HK-2 (cell line): ENCODE measurements at regions not wholly inside any gene's neighbourhood (a gene's known extent, or its start where the extent isn't known, plus 50 kb on each side); places are given as distances from the start of the nearest gene placed in this dataset.

Source experiments
- DNase-seq: peaks from one replicate; pipeline ENCODE4 v3.0.0-alpha.2; 2018; ENCODE audit not compliant: unreplicated experiment

DNA sequence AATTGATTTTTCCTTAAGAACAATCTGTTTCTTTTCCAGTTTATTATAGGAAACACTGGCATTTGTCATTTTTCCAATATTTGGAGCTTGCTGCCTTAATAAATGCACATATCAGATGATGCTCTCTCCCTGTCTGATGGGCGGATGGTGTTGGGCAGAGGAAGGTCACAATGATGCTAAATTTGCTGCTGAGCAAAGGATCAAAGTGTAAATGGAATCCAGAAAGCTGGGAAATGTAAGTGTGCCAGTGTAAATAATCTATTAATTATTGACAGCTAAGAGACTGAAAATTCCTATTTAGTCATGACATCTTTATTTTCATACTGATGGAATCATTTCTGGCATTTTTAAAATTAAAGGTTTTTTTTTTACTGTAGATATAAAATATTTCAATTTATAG is 243.2 kb downstream of the PTBP2 start:
- no peak for DNase-seq

DNA sequence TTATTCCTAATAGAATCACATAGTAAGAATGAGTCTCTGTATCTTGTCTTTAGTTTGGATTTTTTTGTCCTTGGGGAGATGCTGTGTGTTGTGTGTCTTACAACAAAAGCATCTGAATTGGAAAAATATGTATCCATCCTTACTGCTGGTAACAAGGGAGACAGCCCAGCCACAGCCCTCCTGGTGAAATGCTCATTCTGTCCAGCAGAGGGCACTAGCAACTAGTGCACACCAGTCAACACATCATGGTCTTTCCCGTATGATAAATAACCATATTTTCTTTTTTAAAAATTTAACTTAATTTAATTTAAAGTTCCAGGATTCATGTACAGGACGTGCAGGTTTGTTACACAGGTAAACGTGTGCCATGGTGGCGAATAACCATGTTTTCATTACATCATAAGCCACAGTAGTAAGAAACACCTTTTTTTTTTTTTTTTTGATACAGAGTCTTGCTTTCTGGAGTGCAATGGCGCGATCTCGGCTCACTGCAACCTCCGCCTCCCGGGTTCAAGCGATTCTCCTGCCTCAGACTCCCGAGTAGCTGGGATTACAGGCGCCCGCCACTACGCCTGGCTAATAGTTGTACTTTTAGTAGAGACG is 245.1 kb downstream of the PTBP2 start:
- peak; percentile 68 for DNase-seq

DNA sequence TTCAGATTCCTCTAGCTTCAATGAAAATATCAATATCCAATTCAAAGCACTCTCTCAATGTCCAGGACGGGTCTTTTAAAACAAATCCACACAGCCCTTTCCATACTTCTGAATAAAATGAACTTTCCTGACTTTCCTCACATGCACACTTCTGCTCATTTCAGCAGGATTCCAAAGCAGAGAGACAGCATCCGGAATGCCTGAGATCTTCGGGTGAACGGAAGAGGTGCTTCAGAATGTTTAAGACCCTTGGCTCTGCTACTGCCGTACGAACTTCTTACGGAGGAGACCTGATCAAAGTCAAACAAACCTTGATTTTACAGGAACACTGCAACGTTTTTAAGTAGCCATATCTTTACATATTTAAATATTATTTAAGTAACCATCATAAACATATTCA is 245.7 kb downstream of the PTBP2 start:
- DNase-seq = no peak

DNA sequence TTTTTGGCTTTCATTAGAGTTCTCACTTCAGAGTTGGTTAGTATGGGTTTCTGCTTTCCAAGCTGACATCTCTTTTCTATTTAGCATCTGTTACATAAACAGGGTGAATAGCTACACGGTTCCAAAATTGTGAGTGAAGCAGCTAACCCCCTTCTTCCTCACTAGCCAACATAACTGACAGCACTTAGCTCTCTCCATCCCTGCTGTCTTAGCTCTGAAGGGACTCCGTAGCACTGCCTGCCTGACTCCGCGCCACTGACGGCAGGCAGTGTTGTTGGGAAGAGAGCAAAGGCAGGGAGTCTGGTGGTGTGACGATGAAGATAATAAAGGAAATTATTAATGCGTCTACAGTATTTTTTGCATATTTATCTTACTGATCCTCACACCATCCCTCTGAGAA is 247.0 kb downstream of the PTBP2 start:
- DNase-seq = no peak

DNA sequence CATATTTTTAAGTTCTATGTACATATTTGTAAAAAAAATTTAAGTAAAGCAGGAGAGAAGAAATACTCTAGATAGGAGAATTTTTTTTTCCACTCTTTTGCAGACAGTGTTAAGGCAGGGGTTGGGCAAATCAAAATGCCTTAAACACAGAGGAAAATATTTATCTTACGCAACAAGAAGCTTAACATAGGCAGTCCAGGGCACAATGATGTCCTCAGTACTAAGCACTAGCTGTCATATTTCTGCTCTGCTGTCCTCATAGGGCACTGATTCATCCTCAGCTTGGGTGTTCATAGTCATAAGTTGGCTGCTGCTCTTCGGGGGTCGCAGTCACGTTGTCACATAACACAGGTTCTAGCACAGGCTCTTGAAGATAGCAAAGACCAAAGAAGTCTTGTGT is 247.4 kb downstream of the PTBP2 start:
- no peak for DNase-seq

DNA sequence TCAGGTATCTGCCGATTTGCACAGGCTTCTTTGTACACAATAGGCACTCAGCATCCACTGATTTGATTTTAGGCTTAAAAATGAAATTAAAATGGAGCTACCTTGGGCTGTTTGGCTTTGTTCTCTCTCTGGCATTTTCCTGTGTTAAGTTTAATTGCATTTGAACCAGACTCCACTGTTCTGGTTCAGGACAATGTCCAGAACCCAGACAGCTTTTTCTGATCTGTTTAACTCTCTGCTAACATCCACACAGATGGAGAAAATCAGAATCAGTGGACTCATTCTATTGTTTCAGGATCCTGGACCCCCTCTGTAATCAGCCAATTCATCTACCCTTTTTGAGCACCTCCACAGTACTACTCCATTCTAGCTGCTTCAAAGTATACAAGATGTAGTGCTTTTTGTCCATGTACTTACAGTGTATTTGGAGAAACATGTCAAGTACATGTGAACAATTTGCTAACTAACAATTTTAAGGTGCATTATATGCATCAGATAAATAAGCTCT is 248.1 kb downstream of the PTBP2 start:
- no peak for DNase-seq

DNA sequence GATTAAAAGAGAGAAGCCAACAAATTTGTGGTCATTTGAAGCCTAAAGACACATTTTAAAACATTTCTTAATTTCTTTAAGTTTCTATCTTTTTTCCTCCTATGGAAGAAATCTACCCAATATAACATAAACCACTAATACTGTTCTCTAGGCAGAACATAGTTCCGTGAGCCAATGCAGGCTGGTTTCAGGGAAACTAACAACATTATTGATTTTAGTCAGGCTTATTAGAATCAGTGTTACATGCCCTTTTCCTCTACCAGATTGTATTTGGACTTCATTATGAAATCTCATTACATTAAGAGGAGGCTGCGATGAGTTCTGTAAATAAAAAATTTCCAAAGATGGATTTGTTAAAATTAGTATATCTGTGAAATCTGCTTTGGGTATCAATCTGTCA is 249.9 kb downstream of the PTBP2 start:
- DNase-seq = no peak

DNA sequence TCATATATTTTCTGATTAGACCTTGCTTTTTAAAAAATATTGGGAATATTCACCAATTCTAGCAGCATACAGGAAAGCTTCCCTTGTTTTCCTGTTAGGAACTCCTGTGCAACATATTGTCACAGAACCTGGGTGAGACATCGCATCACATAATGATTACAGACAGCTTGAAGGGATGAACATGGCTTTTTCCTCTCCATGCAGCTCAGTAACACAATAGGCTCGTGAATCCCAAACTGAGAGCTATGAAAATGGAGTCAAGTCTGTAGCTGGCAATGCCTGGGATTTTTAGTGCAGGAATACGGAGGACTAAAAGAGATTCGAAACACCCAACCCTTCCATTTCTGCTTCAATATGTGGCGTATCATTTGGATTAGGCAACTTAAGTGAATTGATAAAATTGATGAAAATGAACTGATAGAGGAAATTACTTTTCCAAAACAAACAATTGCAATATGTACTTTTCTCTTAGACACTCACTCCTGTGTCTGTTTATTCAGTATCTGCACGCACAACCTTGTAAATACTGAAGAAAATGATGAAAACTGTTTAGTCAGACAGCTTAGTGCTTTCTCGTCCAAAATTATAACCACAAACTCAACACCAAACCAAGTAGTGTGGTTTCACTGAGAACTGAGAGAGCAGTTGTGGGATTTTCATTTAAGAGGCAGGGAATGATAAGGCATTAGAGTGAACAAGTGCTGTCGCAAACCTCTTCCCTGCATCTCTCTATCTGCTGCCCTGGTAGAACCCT is 250.4 kb downstream of the PTBP2 start:
- no peak for DNase-seq

DNA sequence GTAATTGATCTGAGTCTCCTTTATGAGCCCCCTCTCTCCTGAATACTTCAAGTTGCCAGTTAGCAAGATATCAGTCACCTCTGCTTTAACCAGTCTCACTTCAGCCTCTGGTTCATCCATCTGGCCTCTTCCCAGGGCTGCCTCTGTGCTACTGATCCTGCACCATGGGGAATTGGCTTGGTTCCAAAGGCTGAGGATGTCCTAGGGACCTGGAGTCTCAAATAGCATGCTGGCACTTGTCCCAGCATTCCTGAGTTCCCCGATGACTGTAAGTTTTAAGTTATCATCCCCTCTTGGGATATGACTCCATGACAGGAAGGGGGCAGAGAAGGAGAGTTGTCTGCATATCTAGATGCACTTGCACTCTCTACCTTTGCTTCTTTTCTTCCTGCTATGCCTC is 252.0 kb downstream of the PTBP2 start:
- no peak for DNase-seq

DNA sequence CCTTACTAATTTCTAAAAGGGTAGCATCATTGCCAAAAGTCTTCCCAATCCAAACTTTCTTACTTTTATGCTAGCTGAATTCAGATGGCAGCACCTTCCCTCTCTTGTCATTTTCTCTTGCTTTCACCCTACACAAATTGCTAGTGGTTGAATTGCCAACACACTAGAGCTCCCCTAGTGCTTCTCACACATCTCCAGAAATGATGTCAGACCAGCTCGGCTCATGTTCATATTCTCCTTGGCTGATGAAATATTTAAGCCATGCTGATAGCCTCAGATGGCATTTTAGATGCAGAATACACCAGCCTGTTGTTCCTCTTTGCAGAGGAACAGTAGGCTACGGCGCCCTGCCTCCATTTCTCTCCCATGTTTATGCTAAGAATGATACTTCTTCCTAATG is 256.9 kb downstream of the PTBP2 start:
- no peak for DNase-seq

DNA sequence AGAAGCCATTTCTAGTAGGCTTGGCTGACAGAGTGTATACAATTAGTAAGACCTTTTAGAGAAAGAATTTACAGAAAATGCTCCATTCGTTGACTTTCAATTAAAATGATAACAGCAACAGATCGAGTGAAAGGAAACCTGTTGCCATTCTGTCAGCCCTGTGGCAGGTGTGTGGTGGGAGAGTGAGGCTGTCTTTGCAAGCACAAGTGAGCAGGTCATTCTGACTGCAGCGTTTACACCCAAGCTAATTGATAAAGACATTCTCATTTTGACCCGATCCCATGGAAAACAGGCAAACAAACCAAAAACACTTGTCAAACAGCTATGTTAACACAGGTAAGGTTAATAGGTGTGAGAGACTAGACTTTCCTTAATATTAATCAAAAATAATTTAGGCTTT is 257.3 kb downstream of the PTBP2 start:
- no peak for DNase-seq

DNA sequence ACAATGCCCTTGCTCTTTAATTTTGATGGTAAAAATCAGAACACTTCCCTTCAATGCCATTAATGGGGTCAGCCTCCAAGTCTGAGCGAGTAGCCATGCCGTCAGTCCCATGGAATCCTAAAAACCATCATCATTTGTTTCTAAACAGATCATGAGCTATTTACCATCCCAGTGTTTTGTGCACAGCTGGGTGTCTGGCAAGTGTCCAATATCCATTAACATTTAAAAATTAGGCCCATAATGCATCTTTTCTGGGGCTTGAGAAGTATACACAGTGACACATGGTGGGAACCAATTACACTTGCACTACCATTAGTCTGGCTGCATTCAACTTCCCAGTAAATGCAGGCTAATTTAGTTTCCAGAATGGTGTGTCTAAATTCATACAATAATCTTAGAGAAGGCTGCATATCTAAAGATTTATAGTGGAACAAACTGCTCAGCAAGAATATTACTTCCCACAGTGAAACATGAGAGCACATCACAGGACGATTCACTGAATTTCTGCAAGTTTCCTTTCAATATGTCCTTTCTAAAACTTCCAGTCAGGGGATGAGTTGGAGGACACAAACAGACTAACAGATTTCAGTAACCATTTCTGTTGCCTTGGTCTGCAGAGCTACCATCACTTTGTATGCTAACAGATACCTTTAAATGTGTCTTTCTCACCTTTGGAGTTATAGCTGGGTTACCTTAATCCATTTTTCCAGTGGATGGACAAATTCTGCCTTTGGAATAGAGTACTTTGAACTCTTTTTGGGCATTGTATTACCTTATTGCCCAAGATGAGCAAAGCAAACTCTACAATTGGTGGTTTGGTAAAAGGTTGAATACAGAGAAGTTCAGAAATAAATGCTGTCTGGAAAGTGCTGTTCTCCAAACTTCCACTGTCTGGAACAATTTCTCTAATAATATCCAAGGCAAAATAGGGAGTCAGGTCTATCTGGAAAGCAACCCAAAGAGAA is 258.0 kb downstream of the PTBP2 start:
- DNase-seq = no peak

DNA sequence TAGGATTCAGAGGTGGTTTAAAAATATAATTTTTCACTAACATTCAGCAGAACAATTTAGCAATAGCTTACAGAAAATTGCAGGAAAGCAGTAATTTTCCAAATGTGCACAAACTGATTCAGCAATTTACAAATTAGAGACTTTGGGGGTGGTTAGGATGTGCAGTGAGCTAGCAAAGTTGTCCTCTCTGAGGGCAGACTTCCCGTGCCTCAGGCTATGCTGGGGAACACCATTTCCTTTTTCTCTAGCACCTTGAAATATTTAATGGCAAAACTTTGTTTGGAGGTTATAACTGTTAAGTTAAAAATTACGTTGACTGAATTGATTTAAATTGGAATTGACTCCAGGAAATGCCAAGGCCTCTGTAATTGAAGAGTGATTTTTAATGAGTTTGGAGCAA is 258.9 kb downstream of the PTBP2 start:
- no peak for DNase-seq

DNA sequence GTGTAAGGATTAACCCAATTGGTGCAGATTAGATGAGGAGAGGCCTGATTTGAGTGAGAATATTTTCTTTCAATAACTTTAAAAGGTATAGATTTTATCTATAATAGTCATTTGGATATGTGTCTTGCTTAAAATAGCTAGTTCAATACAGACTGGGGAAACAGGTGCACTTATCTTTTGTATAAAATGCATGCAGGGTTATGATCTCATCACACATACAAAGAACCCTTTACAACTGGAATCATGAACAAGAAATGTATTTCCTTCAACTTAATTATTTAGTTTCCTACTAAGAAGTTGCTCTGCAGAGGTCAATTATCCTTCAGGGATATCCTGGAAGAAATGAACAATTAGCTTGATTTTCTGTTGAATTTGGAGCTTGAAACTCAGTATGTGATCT is 259.6 kb downstream of the PTBP2 start:
- DNase-seq = no peak

DNA sequence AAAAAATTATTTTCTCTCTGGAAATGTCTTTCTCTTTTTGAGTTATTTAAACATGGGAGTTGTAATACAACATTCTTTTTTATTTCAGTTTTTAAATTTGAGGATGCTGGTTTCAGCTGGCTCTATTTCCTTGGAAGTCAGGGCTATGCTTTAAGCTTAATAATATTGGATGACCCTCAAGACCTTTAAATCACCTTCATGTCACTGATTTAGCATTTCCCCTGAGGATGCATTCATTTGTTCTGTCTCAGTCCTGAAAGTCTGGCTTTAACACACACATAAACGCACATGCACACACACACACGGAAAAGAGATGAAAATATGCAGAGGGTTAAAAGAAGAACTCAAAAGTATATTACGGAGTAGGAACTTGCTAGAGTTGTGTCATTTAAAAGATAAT is 260.5 kb downstream of the PTBP2 start:
- no peak for DNase-seq

DNA sequence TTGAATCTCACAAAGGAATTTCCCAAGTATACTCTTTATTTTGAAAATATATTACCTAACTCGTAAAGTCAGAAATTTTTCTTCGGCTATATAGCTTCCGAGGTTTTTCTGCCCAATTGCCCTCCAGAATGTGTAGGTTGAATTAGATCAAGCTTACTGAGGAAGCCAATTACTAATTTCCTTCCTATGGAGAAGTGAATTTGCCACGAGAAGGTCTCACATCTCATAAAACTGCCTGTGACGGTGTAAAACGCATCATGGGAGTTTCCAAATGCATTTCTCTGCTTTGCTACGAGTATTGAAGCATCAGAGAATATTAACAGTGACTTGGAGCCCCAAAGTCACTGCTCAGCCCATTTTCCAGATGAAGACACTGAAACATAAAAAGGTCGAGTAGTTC is 262.3 kb downstream of the PTBP2 start:
- DNase-seq = no peak

DNA sequence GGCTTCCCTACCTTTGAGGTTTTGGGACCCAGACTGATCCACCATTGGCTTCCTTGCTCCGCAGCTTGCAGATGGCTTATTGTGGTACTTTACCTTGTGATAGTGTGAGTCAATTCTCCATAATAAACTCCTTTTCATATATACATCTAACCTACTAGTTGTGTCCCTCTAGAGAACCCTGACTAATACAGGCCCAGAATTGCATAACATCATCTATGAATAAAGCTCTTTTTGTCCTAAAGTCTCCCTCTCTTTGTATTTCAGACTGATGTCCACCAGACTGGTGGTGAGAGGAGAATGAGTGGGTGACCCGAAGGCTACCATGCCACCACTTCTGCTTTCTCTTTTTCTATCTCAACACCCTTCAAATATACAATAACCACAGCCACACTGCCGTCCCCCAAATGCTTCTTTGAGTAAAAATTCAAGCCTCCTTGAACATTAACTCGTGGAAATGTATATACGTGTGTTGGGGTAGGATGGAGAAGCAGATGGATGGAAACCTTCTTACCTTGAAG is 265.7 kb downstream of the PTBP2 start:
- DNase-seq = no peak

DNA sequence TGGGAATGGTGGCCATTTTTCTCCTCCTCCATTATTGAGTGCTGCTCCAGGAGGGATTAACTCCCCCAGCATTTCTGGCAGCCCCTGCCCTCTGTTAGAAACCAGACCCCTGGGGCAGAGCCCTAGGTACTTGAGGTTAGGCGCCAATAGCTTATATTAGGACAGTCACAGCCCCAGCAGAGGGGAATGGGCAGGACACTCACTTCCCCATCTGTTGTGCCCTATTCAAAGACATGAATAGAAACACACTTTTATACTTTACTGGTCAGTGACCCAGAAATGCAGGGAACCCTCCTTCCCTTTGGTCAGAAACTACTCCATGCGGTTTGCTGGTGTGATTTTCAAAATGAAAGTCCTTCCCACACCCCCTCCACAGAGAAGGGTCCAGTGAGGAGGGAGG is 267.7 kb downstream of the PTBP2 start:
- no peak for DNase-seq

DNA sequence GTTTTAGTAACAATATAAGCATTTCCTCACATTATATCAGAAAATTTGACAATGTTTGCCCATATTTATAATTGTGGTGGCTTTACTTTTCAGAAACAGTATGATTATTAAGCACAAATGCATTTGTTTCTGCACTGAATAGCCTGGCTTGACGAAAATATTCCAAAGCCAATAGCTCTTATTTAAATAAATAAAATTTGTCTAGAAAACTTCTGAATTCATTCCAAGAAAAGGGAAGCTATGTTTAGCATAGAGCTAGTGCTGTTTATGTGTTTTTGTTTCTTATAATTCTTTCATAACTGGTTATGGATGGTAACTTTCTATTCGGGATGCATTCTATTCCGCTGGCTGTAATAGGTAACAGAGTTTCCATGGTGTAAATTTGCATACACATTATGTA is 268.6 kb downstream of the PTBP2 start:
- no peak for DNase-seq

DNA sequence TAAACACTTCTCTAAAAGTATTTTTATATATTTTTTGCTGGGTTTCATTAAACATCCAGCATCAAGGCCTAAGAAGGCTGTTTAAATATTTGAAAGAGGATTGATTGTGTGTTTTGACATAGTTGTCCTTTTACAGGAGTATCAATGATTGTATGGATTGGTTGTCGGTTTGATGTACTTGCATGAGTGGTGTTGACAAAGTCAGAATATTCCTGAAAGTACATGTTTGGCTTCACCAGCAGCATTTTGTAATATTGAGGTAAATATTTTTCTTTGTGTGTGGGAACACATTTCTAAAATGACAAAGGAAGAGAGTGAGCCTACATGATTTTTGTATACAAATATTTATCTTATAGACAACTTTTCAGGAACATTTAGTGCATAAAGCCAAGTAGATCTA is 269.7 kb downstream of the PTBP2 start:
- no peak for DNase-seq

DNA sequence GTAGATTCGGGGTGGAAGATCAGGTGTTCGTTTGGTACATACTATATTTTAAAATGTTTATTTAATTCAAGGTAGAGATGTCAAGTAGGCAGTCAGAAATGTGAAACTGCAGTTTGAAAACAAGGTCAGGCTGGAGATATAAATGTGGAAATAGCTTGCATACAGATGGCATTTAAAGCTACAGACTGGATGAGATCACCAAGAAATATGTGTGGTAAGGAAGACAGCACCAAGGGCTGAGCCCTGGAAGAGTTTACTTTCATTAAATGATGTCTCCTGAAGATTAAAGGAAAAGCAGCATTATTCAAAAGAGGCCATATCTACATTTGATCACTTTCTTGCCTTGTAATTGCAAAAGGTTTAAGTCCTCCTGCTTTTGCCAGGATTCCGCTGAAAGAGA is 271.3 kb downstream of the PTBP2 start:
- no peak for DNase-seq

DNA sequence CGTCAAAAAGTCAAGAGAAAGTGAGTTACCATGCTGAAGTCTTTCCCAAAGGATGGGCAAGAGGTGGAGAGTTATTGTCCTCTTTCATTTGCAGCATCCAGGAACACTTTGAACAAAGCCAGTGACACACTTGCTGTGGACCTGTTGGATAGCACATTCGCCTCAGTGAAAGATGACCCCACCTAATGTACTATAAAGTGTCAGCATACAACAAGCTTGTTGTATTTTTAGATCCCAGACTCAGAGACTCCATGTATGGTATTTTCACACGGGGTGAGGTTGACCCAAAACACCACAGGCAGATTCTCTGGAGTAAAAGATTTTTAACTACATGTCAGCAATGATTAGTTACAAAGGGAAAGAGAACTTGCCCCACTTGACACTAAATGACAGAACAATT is 273.8 kb downstream of the PTBP2 start:
- no peak for DNase-seq
